ENCODE measurements at regions not wholly inside any gene's neighbourhood (a gene's known extent, or its start where the extent isn't known, plus 50 kb on each side); places are given as distances from the start of the nearest gene placed in this dataset.
A peak's percentile ranks its signal among the peaks of the same experiment; 100 is the strongest.

DNA sequence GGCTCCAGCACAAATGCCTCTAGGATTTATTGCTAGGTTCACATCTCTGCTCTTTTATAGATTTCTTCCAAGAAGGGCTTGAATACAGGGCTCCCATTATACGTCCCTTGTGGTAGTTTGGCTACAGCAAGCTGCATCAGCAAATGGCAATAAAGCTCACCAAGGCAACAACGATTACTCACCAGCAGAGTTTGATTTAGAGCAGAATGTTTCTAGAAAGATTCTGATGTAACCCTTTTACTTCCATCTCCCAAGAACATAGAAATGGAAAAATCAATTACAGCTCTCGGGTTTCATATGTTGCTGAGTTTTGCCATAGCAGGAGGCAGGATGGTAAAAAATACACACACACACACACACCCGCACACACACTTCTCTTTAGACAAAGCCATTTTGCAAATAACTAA is 124.2 kb upstream of the TNPO1 start:
- no peaks in the 10 kb centered on the region for H3K9me1 ChIP-seq (ENCODE audit: insufficient read depth, low read length)
- no peaks in the 10 kb centered on the region for H4K20me1 ChIP-seq (ENCODE audit: insufficient read depth, low read length)
- no peak overlapping the region for H2BK5ac ChIP-seq (ENCODE audit: low read depth, low read length, poor library complexity, severe bottlenecking)
- H3K9ac ChIP-seq (ENCODE audit: low read depth, low read length): no peak overlapping the region
- dilution Hi-C loops (cut with HindIII; ENCODE audit: low sequenced_read_pairs, unreplicated experiment): no loop called here
- CTCF ChIA-PET: interaction anchor here (0.6 kb wide), 1 partner anchor 105 kb away, joined by 4 read pairs; no protein-coding TSS in a partner anchor
- H2AFZ ChIP-seq (replicated peaks; ENCODE audit: low read length, poor library complexity): no peak overlapping the region
- H3K4me3 ChIP-seq (ENCODE audit: insufficient read depth, low read depth, low read length): no peak overlapping the region
- H3K56ac ChIP-seq (ENCODE audit: extremely low read depth, insufficient read depth, low read length): no peak overlapping the region
- DNase-seq: peak; percentile 30
- in situ Hi-C loops (cut with MboI; ENCODE audit: low sequenced_read_pairs): no loop called here
- H3K4ac ChIP-seq (ENCODE audit: low read depth, low read length): no peak overlapping the region
- no peak overlapping the region for H2BK120ac ChIP-seq (ENCODE audit: low read depth, low read length)
- H3K14ac ChIP-seq (replicated peaks; ENCODE audit: low read depth, low read length): no peak overlapping the region
- peaks cover 3% of the 10 kb centered on the region for H3K4me1 ChIP-seq (ENCODE audit: control insufficient read depth, insufficient read depth, low read length)
- no peak overlapping the region for H2AK9ac ChIP-seq (replicated peaks; ENCODE audit: low read depth, low read length, poor library complexity)
- no peak for ATAC-seq (ENCODE audit: low read depth)
- POLR2A ChIA-PET (ENCODE audit: unreplicated experiment): interaction anchor here (0.6 kb wide), 1 partner anchor 37 kb away, joined by 3 read pairs; no protein-coding TSS in a partner anchor
- TF ChIP-seq, protein P1, sequence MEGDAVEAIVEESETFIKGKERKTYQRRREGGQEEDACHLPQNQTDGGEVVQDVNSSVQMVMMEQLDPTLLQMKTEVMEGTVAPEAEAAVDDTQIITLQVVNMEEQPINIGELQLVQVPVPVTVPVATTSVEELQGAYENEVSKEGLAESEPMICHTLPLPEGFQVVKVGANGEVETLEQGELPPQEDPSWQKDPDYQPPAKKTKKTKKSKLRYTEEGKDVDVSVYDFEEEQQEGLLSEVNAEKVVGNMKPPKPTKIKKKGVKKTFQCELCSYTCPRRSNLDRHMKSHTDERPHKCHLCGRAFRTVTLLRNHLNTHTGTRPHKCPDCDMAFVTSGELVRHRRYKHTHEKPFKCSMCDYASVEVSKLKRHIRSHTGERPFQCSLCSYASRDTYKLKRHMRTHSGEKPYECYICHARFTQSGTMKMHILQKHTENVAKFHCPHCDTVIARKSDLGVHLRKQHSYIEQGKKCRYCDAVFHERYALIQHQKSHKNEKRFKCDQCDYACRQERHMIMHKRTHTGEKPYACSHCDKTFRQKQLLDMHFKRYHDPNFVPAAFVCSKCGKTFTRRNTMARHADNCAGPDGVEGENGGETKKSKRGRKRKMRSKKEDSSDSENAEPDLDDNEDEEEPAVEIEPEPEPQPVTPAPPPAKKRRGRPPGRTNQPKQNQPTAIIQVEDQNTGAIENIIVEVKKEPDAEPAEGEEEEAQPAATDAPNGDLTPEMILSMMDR (conservative IDR thresholded peaks at IDR 0.05; ENCODE audit: low read depth, low read length): no peak
- TF ChIP-seq RFX5 (IDR thresholded peaks at IDR 0.05; ENCODE audit: low read depth, low read length): no peak
- TF ChIP-seq SMC3 (IDR thresholded peaks at IDR 0.05; ENCODE audit: low read depth, low read length): no peak
- TF ChIP-seq CHD1 (IDR thresholded peaks at IDR 0.05; ENCODE audit: low read depth, low read length): no peak
- TF ChIP-seq, protein P2, sequence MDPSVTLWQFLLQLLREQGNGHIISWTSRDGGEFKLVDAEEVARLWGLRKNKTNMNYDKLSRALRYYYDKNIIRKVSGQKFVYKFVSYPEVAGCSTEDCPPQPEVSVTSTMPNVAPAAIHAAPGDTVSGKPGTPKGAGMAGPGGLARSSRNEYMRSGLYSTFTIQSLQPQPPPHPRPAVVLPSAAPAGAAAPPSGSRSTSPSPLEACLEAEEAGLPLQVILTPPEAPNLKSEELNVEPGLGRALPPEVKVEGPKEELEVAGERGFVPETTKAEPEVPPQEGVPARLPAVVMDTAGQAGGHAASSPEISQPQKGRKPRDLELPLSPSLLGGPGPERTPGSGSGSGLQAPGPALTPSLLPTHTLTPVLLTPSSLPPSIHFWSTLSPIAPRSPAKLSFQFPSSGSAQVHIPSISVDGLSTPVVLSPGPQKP (IDR thresholded peaks at IDR 0.05; ENCODE audit: borderline replicate concordance, low read depth, low read length): no peak
- TF ChIP-seq CEBPB (IDR thresholded peaks at IDR 0.05; ENCODE audit: low read depth, low read length): no peak
- no peak for TF ChIP-seq FOS (IDR thresholded peaks at IDR 0.05; ENCODE audit: low read depth, low read length)
- TF ChIP-seq MAZ (IDR thresholded peaks at IDR 0.05; ENCODE audit: borderline replicate concordance, low read depth, low read length): no peak
- no peak for TF ChIP-seq RCOR1 (IDR thresholded peaks at IDR 0.05; ENCODE audit: insufficient replicate concordance, low read length)
- TF ChIP-seq MAFK (IDR thresholded peaks at IDR 0.05; ENCODE audit: low read depth, low read length): no peak
- TF ChIP-seq BHLHE40 (IDR thresholded peaks at IDR 0.05; ENCODE audit: low read depth, low read length): no peak
- no peak for TF ChIP-seq NFE2L2 (IDR thresholded peaks at IDR 0.05; ENCODE audit: low read depth, low read length)
- no peak for TF ChIP-seq RAD21 (IDR thresholded peaks at IDR 0.05; ENCODE audit: low read length)
- no peak for TF ChIP-seq MXI1 (IDR thresholded peaks at IDR 0.05; ENCODE audit: borderline replicate concordance, low read depth, low read length)
- peaks cover 5% of the 10 kb centered on the region; the same call in 1 of the 2 replicates for H3K27me3 ChIP-seq (ENCODE audit: control insufficient read depth, insufficient read depth, low read length)
- no peak overlapping the region for H4K5ac ChIP-seq (ENCODE audit: low read depth, low read length)
- no CpG with 5 or more reads among the region's 4 CpGs for WGBS, 2 experiments (ENCODE audit: extremely low coverage in 2 of 2, insufficient read length in 1 of 2)
- no peak overlapping the region for H2BK15ac ChIP-seq (ENCODE audit: low read depth, low read length)
- BruUV-seq (replicated peaks): no TSS peak
- no peak overlapping the region for H4K8ac ChIP-seq (ENCODE audit: low read depth in 2 of 2, low read length in 2 of 2)
- no peaks in the 10 kb centered on the region for H3K79me1 ChIP-seq (ENCODE audit: low read depth in 1 of 2, low read length in 2 of 2)
- H2AK5ac ChIP-seq (ENCODE audit: low read depth, low read length): no peak overlapping the region
- H3K27ac ChIP-seq (ENCODE audit: insufficient read depth, low read length): no peak overlapping the region
- intact Hi-C loops (cut with micrococcal nuclease): no loop called here
- no peak overlapping the region for H3K23ac ChIP-seq (ENCODE audit: low read depth, low read length)
- H3K4me2 ChIP-seq (ENCODE audit: low read depth, low read length): no peak overlapping the region
- H2BK20ac ChIP-seq (ENCODE audit: low read depth, low read length): no peak overlapping the region
- H3K36me3 ChIP-seq (ENCODE audit: control insufficient read depth, insufficient read depth, low read length): no peaks in the 10 kb centered on the region
- no peak overlapping the region for H3K18ac ChIP-seq (ENCODE audit: low read depth, low read length)
- H3K9me3 ChIP-seq (ENCODE audit: control insufficient read depth, insufficient read depth, low read length): no peaks in the 10 kb centered on the region
- no peak overlapping the region for H4K91ac ChIP-seq (ENCODE audit: insufficient read depth, low read depth, low read length)
